ENCODE measurements at regions not wholly inside any gene's neighbourhood (a gene's known extent, or its start where the extent isn't known, plus 50 kb on each side); places are given as distances from the start of the nearest gene placed in this dataset.
A peak's percentile ranks its signal among the peaks of the same experiment; 100 is the strongest.

- DNase-seq = no peak
- TF ChIP-seq, protein P1, sequence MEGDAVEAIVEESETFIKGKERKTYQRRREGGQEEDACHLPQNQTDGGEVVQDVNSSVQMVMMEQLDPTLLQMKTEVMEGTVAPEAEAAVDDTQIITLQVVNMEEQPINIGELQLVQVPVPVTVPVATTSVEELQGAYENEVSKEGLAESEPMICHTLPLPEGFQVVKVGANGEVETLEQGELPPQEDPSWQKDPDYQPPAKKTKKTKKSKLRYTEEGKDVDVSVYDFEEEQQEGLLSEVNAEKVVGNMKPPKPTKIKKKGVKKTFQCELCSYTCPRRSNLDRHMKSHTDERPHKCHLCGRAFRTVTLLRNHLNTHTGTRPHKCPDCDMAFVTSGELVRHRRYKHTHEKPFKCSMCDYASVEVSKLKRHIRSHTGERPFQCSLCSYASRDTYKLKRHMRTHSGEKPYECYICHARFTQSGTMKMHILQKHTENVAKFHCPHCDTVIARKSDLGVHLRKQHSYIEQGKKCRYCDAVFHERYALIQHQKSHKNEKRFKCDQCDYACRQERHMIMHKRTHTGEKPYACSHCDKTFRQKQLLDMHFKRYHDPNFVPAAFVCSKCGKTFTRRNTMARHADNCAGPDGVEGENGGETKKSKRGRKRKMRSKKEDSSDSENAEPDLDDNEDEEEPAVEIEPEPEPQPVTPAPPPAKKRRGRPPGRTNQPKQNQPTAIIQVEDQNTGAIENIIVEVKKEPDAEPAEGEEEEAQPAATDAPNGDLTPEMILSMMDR (IDR thresholded peaks at IDR 0.05) = no peak
- no peak for TF ChIP-seq POLR2A (IDR thresholded peaks at IDR 0.05)
- H3K27me3 ChIP-seq = no peaks in the 10 kb centered on the region
- no peak overlapping the region for H3K27ac ChIP-seq
- 60 to 63% methylated on average over 2 of the region's 2 CpGs for WGBS, 2 donors
- H3K4me1 ChIP-seq = no peaks in the 10 kb centered on the region
- H3K9me3 ChIP-seq = no peaks in the 10 kb centered on the region
- no peaks in the 10 kb centered on the region for H3K36me3 ChIP-seq (ENCODE audit: low read depth, missing control alignments)
- no peak overlapping the region for H3K4me3 ChIP-seq
- intact Hi-C loops (cut with DNase I; ENCODE audit: low total_unique reads) = no loop called here
Observed at GRCh38 chr17:73962308-73962707, 241.2 kb upstream of the RPL38 start.

GRCh38 chr17:73968680-73969079 is 234.8 kb upstream of the RPL38 start:
- Histone ChIP-seq H3K4me1 (no peaks in the 10 kb centered on the region), H3K27ac (no peak overlapping the region), H3K9me3 (no peaks in the 10 kb centered on the region), H3K4me3 (no peak overlapping the region), H3K36me3 (ENCODE audit: low read depth, missing control alignments) (no peaks in the 10 kb centered on the region), H3K27me3 (no peaks in the 10 kb centered on the region)
- intact Hi-C loops (cut with DNase I; ENCODE audit: low total_unique reads) = no loop called here
- TF ChIP-seq, protein P1 (IDR thresholded peaks at IDR 0.05) = no peak
- no peak for DNase-seq
- 81 to 90% methylated on average over 3 of the region's 3 CpGs for WGBS, 2 donors

GRCh38 chr17:73969956-73970355 is 233.5 kb upstream of the RPL38 start:
- Histone ChIP-seq H3K27ac (no peak overlapping the region), H3K27me3 (no peaks in the 10 kb centered on the region), H3K4me3 (no peak overlapping the region), H3K36me3 (ENCODE audit: low read depth, missing control alignments) (no peaks in the 10 kb centered on the region), H3K4me1 (no peaks in the 10 kb centered on the region), H3K9me3 (no peaks in the 10 kb centered on the region)
- DNase-seq = peak; percentile 25
- TF ChIP-seq POLR2A (IDR thresholded peaks at IDR 0.05) = no peak
- TF ChIP-seq, protein P1 (IDR thresholded peaks at IDR 0.05) = no peak
- WGBS, 2 donors = 88 to 89% methylated on average over 7 of the region's 7 CpGs
- intact Hi-C loops (cut with DNase I; ENCODE audit: low total_unique reads) = no loop called here

- Histone ChIP-seq H3K27ac (no peak overlapping the region), H3K4me3 (no peak overlapping the region), H3K4me1 (no peaks in the 10 kb centered on the region), H3K36me3 (ENCODE audit: low read depth, missing control alignments) (no peaks in the 10 kb centered on the region), H3K9me3 (no peaks in the 10 kb centered on the region), H3K27me3 (no peaks in the 10 kb centered on the region)
- no peak for TF ChIP-seq POLR2A (IDR thresholded peaks at IDR 0.05)
- TF ChIP-seq, protein P1 (IDR thresholded peaks at IDR 0.05) = no peak
- intact Hi-C loops (cut with DNase I; ENCODE audit: low total_unique reads) = no loop called here
- 83 to 85% methylated on average over 4 of the region's 4 CpGs for WGBS, 2 donors
- no peak for DNase-seq
Observed at GRCh38 chr17:73971127-73971526, 232.4 kb upstream of the RPL38 start.

- Histone ChIP-seq H3K27ac (no peak overlapping the region), H3K4me3 (no peak overlapping the region), H3K9me3 (no peaks in the 10 kb centered on the region), H3K4me1 (no peaks in the 10 kb centered on the region), H3K27me3 (no peaks in the 10 kb centered on the region), H3K36me3 (ENCODE audit: low read depth, missing control alignments) (no peaks in the 10 kb centered on the region)
- TF ChIP-seq, protein P1 (IDR thresholded peaks at IDR 0.05) = no peak
- TF ChIP-seq POLR2A (IDR thresholded peaks at IDR 0.05) = no peak
- intact Hi-C loops (cut with DNase I; ENCODE audit: low total_unique reads) = no loop called here
- DNase-seq = no peak
- WGBS, 2 donors = 95 to 97% methylated on average over 10 of the region's 10 CpGs
Observed at GRCh38 chr17:73972056-73972455, 231.4 kb upstream of the RPL38 start.

Measured in testis (tissue), 2 donors.